HG03571 (cell line): ENCODE measurements at regions not wholly inside any gene's neighbourhood (a gene's known extent, or its start where the extent isn't known, plus 50 kb on each side); places are given as distances from the start of the nearest gene placed in this dataset.

ENCODE experiments used
- ATAC-seq: cut with Tn5 transposase; IDR thresholded peaks from one replicate; pipeline ENCODE4 v1.9.1; 2021; ENCODE audit not compliant: unreplicated experiment

DNA sequence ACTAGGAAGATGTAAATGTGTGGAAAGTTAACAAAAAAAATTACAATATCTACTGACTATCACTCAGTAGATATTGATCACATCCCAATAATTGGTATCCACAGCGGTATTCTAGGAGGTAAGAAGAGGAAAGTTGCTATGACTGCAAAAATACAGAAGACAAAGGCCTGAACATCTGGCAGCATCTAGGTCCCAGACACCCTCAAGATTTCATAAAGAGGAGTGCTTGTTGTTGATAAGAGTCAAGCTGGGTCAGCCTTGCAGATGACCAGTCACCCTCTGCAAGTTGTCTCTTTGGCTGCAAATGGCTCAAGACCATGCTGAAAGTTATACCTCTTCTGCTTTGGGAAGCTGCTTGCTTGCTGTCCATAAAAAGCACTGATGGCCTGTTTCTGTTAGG is 179.8 kb upstream of the FOXN2 start:
- no peak for ATAC-seq

DNA sequence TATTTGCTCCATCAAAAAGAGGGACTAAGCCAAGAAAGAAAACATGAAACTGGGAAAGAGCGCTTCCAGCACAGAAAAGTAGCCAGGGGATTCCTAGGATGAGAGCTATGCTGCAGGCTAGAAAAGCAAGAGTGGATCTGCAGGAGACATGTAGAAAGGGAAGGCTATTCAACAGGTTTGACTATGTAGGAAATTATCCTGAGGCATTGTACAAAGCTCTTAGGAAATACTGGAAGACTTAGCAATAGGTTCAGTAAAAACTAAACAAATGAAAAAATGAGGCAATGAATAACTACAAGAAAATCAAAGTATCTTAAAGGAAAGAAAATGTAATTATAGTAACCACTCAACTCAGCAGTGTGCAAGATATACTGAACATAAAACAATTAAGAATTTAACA is 178.7 kb upstream of the FOXN2 start:
- ATAC-seq: no peak

DNA sequence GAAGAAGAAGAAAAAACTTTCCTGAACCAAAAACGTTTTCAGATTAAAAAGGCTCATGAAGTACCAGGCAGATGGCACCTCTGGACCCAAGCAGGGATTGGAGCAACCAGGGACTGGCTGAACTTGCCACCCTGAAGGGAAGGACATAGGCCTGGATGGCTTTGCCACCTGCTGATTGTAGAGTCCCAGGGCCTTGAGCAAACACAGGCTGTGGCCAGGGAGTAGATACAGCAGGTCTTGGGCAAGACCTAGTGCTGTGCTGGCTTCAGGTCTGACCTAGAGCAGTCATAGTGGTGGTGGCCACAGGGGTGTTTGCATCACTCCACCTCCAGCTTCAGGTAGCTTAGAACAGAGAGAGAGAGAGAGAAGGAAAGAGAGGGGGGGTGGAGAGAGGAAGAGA is 176.7 kb upstream of the FOXN2 start:
- no peak for ATAC-seq

DNA sequence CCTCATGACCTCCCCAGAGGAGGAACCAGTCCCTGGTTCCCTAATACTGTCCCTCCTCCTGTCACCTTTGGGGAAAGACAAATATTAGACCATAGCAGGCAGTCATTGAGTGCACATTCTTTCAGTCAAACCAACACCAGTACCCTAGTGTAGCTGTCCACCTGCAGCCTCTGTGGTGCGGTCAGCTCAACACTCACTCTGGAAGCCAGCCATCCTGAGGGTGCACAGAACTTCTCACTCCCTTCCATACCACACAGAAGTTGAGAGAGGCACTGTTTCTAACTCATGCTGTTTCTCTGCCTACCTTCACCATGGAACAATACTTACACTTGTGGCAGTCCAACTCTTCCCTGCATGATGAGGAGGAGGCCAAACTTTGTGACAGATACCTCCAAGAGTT is 175.6 kb upstream of the FOXN2 start:
- no peak for ATAC-seq

DNA sequence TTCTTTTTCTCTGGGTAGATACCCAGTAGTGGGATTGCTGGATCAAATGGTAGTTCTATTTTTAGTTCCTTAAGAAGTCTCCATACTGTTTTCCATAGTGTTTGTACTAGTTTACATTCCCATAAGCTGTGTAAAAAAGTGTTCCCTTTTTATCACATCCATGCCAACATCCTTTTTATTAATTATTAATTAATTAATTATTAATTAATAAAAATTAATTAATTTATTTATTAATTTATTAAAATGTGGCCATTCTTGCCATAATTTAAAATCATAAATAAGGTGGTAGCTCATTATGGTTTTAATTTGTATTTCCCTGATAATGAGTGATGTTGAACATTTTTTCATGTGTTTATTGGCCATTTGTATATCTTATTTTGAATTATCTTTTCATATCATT is 173.9 kb upstream of the FOXN2 start:
- ATAC-seq: no peak

DNA sequence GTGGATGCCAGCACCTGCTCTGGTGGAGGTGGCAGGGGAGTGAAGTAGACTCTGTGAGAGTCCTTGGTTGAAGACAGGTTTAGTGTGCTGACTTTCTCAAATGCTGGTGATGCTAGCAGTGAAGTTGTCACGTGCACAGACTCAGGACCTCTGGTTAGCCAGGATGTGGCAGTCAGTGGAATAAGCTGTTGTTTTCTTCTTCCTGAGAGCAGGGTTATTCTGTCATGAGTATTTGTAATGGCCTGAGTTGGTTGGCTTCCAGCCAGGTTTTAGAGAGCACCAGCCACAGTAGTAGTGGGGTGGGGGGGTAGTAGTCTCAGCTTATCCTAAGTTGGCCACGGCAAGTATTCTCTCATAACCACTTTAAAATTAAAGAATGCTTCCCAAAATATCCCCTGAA is 169.7 kb upstream of the FOXN2 start:
- ATAC-seq: no peak

DNA sequence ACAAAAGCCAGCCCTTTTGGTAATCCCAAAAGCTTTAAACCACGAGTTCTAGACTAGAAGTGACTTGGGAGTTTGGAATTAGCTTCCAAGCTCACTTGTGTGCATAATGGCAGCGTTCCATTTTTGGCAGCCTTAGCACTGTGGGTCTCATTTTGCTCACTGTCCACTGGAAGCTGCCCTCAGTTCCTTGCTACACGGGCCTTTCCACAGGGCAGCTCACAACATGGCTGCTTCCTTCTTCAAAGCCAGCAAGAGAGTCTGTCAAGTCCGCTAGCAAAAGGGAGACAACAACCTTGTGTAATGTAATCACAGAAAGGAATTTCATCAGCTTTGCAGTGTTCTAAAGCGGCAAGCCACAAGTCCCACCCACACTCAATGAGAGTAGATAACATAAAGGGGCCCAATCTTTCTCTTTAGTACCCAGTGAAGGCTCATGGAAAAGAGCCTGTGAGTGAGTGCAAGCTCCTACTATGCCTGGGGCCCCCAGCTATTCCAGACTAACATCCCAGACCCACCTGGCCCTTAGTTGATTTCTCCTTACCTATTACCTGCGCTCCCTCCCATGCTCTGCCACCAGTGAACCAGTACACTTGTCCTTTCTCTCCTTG is 168.5 kb upstream of the FOXN2 start:
- no peak for ATAC-seq

DNA sequence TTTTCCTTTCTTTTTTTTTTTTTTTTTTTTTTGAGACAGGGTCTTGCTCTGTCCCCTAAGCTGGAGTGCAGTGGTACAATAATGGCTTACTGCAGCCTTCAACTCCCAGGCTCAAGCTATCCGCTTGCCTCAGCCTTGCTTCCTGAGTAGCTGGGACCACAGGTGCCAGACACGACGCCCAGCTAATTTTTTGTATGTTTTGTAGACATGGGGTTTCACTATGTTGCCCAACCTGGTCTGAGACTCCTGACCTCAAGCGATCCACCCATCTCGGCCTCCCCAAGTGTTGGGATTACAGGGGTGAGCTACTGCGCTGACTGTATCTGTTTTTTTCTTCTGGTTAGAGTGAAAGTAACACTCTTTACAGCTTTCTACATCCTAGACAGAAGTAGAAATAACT is 167.9 kb upstream of the FOXN2 start:
- ATAC-seq: no peak

DNA sequence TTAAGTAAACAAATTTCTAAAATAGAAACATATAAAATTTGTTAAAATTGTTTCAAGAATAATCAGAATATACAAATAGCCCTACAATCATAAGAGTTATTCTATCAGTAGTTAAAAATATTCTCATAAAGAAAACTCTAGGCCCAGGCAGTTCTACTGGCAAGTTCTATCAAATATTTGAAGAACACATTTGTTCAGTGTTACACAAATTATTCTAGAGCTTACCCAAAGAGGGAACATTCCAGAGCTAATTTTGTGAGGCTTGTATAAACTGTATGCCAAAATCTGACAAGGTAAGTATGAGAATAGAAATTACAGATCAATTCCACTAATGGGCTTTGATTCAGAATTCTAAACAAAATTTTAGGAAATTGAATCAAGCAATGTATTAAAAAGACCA is 166.8 kb upstream of the FOXN2 start:
- ATAC-seq: no peak

DNA sequence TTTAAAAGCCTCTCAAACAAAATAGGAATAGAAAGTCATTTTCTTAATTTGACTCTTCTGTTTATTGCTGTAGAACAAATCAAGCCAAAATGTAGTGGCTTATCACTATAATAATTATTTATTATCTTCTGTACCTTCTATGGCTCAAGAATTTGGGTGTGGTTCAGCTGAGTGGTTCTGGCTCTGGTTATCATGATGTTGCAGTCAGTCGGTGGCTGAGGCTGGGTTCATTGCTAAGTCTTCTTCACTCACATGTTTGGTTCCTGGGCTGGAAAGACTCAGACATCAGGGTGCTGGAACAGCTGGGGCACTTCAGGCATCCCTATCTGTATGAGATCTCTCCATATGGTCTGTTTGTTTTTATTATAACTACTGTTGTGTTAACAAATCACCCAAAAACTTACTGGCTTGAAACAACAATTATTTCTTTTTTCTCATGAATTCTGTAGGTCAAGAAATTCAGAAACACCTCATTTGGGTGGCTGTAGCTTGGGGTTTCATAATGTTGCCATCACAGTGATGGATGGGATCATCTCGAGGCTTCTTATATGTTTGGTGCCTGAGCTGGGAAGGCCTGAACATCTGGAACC is 165.5 kb upstream of the FOXN2 start:
- no peak for ATAC-seq

DNA sequence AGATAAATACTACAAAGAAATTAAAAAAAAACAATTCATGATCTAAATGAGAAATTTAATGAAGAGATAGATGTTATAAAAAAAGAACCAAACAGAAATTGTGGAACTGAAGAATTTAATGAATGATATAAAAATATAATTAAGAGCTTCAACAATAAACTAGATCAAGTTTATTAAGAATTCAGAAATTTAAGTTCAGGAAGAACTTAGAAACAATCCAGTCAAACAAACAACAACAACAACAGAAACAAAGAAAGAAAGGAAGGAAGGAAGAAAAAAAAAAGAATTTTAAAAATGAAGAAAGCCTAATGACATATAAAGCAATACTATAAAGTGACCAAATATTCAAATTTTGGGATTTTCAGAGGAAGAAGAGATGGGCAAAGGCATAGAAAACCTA is 157.3 kb upstream of the FOXN2 start:
- ATAC-seq: no peak

DNA sequence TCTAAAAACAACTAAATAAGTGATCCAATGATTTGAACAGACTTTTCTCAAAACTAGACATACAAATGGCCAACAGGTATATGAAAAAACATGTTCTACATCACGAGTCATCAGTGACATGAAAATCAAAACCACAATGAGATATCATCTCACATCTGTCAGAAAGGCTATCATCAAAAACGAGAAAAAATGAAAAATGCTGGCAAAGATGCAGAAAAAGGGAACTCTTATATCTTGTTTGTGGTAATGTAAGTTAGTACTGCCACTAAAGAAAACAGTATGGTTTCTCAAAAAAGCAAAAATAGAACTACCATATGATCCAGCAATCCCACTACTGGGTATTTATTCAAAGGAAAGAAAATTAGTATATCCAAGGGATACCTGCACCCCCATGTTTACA is 152.9 kb upstream of the FOXN2 start:
- no peak for ATAC-seq

DNA sequence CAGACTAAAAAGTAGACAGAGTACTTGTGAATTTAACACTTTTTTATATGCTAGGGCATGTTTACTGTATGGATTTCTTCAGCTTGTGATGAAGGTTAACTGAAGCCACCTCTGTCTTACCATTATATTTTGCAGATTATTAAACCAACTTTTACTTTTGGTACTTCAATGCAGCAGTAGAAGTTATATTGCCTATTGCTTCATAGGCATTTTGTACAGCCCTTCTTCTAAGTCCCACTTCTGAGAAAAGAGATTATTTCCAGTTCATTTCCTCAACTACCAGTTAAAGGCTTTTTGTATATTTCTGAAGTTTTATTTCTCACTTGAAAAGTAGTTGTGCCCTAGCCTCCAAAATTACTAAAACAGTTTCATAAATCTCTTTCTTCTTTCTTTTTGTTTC is 151.7 kb upstream of the FOXN2 start:
- no peak for ATAC-seq

DNA sequence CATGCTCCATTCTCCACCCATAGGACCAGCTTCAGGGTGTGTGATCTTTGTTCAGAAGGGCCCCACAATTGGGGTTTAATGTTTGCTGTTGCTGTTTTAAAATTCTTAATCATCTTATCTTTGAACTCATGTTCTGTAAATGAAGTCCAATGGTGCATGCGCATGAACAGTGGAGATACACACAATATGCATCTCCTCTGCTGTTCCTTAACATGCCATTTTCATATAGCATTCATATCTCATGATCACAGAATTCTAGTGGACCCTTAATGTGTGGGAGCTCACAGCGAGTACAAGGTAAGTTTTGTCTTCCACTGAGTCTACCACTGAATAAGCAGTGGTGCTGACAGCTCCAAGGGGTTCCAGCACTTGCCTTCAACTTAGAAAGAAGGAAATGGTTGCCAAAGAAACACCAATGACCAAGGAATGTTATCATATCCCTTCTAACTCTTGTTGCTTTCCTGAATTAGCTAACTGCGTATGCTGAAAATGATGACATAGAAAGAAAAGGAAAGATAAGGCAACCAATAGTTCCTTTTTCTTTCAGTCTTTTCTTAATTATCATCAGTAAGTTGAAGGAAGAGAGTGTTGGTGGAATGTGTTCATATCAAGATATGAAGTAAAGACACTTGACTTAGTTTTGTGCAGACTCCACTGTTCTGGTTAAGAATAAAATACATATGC is 149.3 kb upstream of the FOXN2 start:
- no peak for ATAC-seq

DNA sequence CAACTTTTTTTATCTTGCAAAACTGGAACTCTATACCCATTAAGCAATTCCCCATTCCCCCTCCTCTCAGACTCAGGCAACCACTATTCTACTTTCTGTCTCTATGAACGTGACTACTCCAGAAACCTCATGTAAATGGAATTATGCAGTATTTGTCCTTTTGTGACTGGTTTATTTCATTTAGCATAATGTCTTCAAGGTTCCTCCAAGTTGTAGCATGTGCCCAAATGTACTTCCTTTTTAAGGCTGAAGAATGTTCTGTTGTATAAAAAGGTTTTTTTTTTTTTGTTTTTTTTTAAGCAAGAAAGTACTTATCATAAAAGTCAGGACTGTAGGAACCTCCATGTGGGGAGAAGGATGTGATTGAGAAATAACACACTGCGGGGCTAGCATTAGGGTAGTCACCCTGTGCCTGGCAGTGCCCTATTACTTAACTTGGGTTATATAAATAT is 145.3 kb upstream of the FOXN2 start:
- no peak for ATAC-seq

DNA sequence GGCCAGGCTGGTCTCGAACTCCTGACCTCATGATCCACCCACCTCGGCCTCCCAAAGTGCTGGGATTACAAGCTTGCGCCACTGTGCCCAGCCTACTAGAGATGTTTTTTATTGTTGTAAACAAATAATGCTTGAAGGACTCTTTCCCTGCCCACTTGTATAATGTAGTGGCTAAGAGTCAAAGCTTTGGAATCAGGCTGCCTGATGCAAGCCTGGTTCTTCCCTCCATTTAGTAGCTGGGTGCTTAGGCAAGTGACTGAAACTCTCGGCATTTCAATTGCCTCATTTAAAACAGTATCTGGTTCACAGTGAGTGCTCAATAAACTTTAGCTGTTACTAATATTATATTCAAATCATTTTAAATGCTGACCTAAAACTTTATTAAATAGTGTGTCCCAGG is 144.2 kb upstream of the FOXN2 start:
- no peak for ATAC-seq

DNA sequence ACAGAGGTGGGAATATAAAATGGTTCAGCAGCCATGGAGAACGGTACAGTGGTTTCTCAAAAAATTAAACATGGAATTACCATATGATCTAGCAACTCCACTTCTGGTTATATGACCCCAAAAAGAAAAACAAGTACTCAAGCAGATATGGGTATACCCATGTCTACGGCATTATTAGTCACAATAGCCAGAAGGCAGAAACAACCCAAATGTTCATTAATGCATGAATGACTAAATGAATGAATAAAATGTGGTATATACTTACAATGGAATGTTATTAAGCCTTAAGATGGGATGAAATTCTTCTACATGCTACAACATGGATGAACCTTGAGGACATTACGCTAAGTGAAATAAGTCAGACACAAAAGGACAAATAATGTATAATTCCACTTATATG is 141.3 kb upstream of the FOXN2 start:
- no peak for ATAC-seq

DNA sequence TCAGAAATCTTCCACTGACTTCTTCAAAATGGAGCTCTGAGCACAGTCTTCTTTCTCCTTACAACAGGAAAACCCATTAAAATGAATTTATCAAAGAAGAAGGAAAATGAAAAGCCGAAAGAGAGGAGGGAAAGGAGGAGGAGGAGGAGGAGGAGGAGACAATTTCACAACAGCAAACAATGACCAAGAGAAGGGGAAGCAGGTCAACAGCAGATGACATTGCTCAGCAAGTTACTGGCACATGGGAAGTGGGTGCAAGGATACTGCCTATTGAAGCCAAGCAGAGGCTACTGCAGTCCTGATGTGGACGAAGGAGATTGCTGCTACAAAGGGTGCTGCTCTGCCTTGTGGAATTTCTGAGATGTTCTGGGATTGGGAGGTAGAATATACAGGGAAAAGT is 140.0 kb upstream of the FOXN2 start:
- ATAC-seq: no peak

DNA sequence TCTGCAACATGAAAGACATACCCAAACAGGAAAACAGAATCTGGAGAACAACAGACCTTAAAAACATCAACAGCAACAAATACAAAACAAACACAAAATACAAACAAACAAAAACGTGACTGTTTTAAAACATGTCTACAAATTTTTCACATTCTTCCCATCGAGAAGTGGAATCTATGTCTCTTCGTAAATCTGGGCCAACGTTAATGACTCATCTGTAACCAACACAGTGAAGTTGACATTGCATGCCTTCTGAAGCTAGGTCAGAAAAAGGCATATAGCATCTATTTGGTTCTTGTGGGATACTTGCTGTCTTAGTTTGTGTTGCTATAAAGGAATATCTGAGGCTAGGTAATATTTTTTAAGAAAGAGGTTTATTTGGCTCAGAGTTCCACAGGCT is 139.2 kb upstream of the FOXN2 start:
- no peak for ATAC-seq

DNA sequence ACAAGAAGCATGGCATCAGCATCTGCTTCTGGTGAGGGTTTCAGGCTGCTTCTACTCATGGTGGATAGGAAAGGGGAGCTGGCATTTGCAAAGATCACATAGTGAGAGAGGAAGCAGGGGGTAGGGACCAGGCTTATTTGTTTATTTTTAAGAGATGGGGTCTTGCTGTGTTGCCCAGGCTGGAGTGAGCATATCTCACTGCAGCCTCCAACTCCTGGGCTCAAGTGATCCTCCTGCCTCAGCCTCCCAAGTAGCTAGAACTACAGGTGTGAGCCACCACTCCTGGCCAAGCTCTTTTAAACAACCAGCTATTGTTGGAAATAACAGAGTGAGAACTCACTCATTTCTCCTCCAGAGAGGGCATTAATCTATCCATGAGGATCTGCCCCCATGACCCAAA is 138.8 kb upstream of the FOXN2 start:
- no peak for ATAC-seq

DNA sequence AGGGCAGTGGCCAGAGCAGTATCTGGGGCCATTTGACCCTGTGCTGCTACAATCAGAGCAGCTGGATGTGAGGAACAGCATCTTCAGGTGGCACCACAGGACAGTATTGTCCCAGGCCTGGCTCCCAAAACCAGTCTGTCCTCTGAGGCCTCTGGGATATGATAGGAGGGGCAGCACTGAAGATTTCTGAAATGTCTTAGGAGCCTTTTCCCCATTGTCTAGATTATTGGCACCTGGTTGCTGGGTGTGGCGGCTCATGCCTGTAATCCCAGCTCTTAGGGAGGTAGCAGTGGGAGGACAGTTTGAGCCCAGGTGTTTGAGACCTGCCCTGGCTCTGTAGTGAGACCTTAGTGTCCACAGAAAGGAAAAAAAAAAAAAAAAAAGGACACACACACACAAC is 137.6 kb upstream of the FOXN2 start:
- ATAC-seq: no peak

DNA sequence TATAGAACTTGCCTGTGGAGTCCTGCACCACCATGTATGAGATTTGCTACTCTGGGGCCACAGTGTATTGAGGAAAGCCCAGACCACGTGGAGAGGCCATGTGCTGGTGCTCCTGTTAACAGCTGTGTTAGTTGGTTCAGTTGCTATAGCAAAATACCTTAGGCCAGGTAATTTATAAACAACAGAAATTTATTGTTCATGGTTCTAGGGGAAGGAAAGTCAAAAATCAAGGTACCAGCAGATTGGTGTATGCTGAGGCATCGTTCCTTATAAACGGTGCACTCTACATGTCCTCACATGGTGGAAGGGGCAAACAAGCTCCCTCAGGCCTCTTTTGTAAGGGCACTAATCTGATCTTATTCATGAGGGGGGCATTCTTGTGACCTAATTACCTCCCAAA is 135.9 kb upstream of the FOXN2 start:
- no peak for ATAC-seq

DNA sequence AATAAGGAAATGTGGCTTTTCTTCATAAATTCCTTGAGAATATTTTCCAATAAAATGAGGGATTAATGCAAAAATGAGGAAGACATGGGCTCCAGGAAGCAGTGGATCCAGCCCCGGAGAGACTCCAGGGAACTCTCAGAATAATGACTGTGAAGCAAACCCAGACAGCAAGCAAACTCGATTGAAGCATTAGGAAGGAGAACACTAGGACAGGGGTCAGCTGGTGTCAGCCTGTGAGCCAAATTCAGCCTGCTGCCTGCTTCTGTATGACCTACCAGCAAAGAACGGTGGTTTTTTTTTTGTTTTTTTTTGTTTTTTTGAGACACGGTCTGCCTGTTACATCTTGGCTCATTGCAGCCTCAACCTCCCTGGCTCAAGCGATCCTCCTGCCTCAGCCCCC is 133.9 kb upstream of the FOXN2 start:
- no peak for ATAC-seq
